ENCODE measurements at regions not wholly inside any gene's neighbourhood (a gene's known extent, or its start where the extent isn't known, plus 50 kb on each side); places are given as distances from the start of the nearest gene placed in this dataset.

- TF ChIP-seq POLR2AphosphoS5 (IDR thresholded peaks at IDR 0.05): no peak
- TF ChIP-seq POLR2A (IDR thresholded peaks at IDR 0.05): no peak
- no peak for TF ChIP-seq CTCF (IDR thresholded peaks at IDR 0.05)
- Histone ChIP-seq H3K4me1 (replicated peaks) (no peaks in the 10 kb centered on the region), H3K27me3 (replicated peaks; ENCODE audit: insufficient read depth) (no peaks in the 10 kb centered on the region)
Measured at GRCh38 chr3:13976469-13976868, 96.6 kb upstream of the WNT7A start.

GRCh38 chr3:13975686-13976085, 95.8 kb upstream of the WNT7A start:
- WGBS: 67% methylated on average over 2 of the region's 2 CpGs
- intact Hi-C loops (cut with DNase I): no loop called here
- no peak for DNase-seq (ENCODE audit: low spot score)
- Histone ChIP-seq H3K4me1 (replicated peaks) (no peaks in the 10 kb centered on the region), H3K27me3 (replicated peaks; ENCODE audit: insufficient read depth) (no peaks in the 10 kb centered on the region), H3K27ac (no peak overlapping the region), H3K9me3 (no peaks in the 10 kb centered on the region), H3K36me3 (no peaks in the 10 kb centered on the region), H3K4me3 (no peak overlapping the region)
- no peak for TF ChIP-seq POLR2AphosphoS5 (IDR thresholded peaks at IDR 0.05)
- TF ChIP-seq POLR2A (IDR thresholded peaks at IDR 0.05): no peak
- no peak for TF ChIP-seq CTCF (IDR thresholded peaks at IDR 0.05)

More at GRCh38 chr3:13976469-13976868, 96.6 kb upstream of the WNT7A start:
- Histone ChIP-seq H3K27ac (no peak overlapping the region), H3K9me3 (no peaks in the 10 kb centered on the region), H3K36me3 (no peaks in the 10 kb centered on the region), H3K4me3 (no peak overlapping the region)
- intact Hi-C loops (cut with DNase I): no loop called here
- DNase-seq (ENCODE audit: low spot score): no peak

DNA sequence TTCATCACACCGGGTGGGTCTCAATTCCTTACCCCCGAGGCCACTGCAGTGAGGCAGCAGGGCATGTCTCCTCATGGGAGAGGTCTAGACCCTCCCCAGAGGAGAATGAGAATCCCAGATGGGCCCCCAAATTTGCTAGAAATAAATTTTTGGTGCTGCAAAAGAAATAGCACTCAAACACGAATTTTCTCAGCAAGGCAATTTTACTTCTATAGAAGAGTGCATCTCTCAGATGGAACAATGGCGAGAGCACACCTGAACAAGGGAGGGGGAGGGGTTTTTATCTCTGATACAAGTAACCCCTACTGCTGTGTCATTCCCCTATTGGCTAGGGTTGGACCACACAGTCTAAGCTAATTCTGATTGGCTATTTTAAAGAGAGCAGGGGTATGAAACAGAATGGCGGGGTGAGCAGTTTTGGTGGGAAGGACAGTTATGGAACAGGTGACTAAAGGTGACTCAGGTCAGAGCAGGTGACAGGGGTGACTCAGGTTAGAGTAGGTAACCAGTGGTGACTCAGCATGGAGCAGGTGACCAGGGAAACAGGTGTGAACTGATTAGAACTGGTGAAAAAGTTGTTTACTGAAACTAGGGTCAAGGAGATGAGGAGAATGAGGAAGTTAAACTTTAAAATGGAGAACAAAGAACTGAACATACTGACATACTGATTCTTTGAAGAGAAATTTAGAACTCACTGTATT, 93.0 kb upstream of the WNT7A start:
- intact Hi-C loops (cut with DNase I): no loop called here
- 94% methylated on average over 5 of the region's 5 CpGs for WGBS

GRCh38 chr3:13966302-13966701, 86.4 kb upstream of the WNT7A start:
- Histone ChIP-seq H3K27me3 (replicated peaks; ENCODE audit: insufficient read depth) (no peaks in the 10 kb centered on the region), H3K4me3 (no peak overlapping the region), H3K4me1 (replicated peaks) (no peaks in the 10 kb centered on the region), H3K36me3 (no peaks in the 10 kb centered on the region), H3K9me3 (no peaks in the 10 kb centered on the region), H3K27ac (peak overlapping the region; percentile 21 to 31)
- TF ChIP-seq POLR2A (IDR thresholded peaks at IDR 0.05): no peak
- TF ChIP-seq POLR2AphosphoS5 (IDR thresholded peaks at IDR 0.05): peak; percentile 75
- 31% methylated on average over 3 of the region's 3 CpGs for WGBS
- DNase-seq (ENCODE audit: low spot score): peak; percentile 72
- intact Hi-C loops (cut with DNase I): no loop called here

More for the DNA sequence above, 93.0 kb upstream of the WNT7A start:
- Histone ChIP-seq H3K36me3 (no peaks in the 10 kb centered on the region), H3K9me3 (no peaks in the 10 kb centered on the region), H3K27ac (no peak overlapping the region), H3K27me3 (replicated peaks; ENCODE audit: insufficient read depth) (no peaks in the 10 kb centered on the region), H3K4me3 (no peak overlapping the region), H3K4me1 (replicated peaks) (no peaks in the 10 kb centered on the region)
- DNase-seq (ENCODE audit: low spot score): no peak
- TF ChIP-seq CTCF (IDR thresholded peaks at IDR 0.05) (no peak), POLR2AphosphoS5 (IDR thresholded peaks at IDR 0.05) (no peak), POLR2A (IDR thresholded peaks at IDR 0.05) (no peak)

- H3K36me3 ChIP-seq: no peaks in the 10 kb centered on the region
- no peak overlapping the region for H3K27ac ChIP-seq
- intact Hi-C loops (cut with DNase I): no loop called here
- H3K9me3 ChIP-seq: no peaks in the 10 kb centered on the region
- H3K4me3 ChIP-seq: no peak overlapping the region
- DNase-seq (ENCODE audit: low spot score): no peak
- 97% methylated on average over 4 of the region's 4 CpGs for WGBS
- H3K4me1 ChIP-seq (replicated peaks): no peaks in the 10 kb centered on the region
- TF ChIP-seq POLR2AphosphoS5 (IDR thresholded peaks at IDR 0.05) (no peak), POLR2A (IDR thresholded peaks at IDR 0.05) (no peak), CTCF (IDR thresholded peaks at IDR 0.05) (no peak)
- H3K27me3 ChIP-seq (replicated peaks; ENCODE audit: insufficient read depth): no peaks in the 10 kb centered on the region
Measured at GRCh38 chr3:13963137-13963886, 83.4 kb upstream of the WNT7A start.
